IMR-90 (cell line): ENCODE measurements at regions not wholly inside any gene's neighbourhood (a gene's known extent, or its start where the extent isn't known, plus 50 kb on each side); places are given as distances from the start of the nearest gene placed in this dataset.

Experiments
- ATAC-seq: fragments of 200-7000 bp; cut with Tn5 transposase; 2 replicates; pipeline ENCODE4 v1.9.1; 2020; ENCODE audit warnings: low read depth, mild to moderate bottlenecking, moderate library complexity
- BruUV-seq: library from RNA; stranded (reverse); fragments of 400-500 nt; replicated peaks from 2 replicates; lab custom pipeline; 2021; lab: Mats Ljungman, UMichigan
- CTCF ChIA-PET: fragments of 300-600 bp; formaldehyde crosslinking; extraction: SDS; loops from one replicate; lab custom pipeline; 2021; ENCODE audit warnings: antibody characterized with exemption; lab: Yijun Ruan, JAX
- POLR2A ChIA-PET: fragments of 300-600 bp; sonication (Branson Sonifier 250); formaldehyde crosslinking; loops from one replicate; lab custom pipeline; 2022; ENCODE audit warnings: antibody characterized with exemption; ENCODE audit not compliant: unreplicated experiment; lab: Charles Lee
- DNase-seq: peaks from one replicate; pipeline ENCODE4 v3.0.0; 2013
- H2AFZ ChIP-seq: replicated peaks from 2 replicates; pipeline ENCODE3; 2013; ENCODE audit warnings: low read length, mild to moderate bottlenecking; ENCODE audit not compliant: poor library complexity
- H2AK5ac ChIP-seq: 2 replicates; pipeline ENCODE4 v1.6.1; 2013; ENCODE audit warnings: low read depth, low read length, inconsistent platforms
- H2AK9ac ChIP-seq: replicated peaks from 2 replicates; pipeline ENCODE3; 2013; ENCODE audit warnings: mild to moderate bottlenecking, low read depth, low read length, moderate library complexity; ENCODE audit not compliant: poor library complexity
- H2BK120ac ChIP-seq: 2 replicates; pipeline ENCODE4 v1.6.1; 2013; ENCODE audit warnings: low read depth, low read length, inconsistent platforms
- H2BK15ac ChIP-seq: 3 replicates; pipeline ENCODE4 v1.6.1; 2013; ENCODE audit warnings: low read depth, low read length, inconsistent platforms
- H2BK20ac ChIP-seq: 2 replicates; pipeline ENCODE4 v1.6.1; 2013; ENCODE audit warnings: low read depth, mild to moderate bottlenecking, inconsistent platforms, low read length, moderate library complexity
- H2BK5ac ChIP-seq: 2 replicates; pipeline ENCODE4 v1.6.1; 2013; ENCODE audit warnings: mild to moderate bottlenecking, low read depth, low read length, inconsistent platforms; ENCODE audit not compliant: poor library complexity, severe bottlenecking
- H3K14ac ChIP-seq: replicated peaks from 2 replicates; pipeline ENCODE4 v1.6.1; 2013; ENCODE audit warnings: low read depth, low read length, inconsistent platforms
- H3K18ac ChIP-seq: 2 replicates; pipeline ENCODE4 v1.6.1; 2013; ENCODE audit warnings: low read depth, low read length, control low read depth
- H3K23ac ChIP-seq: 2 replicates; pipeline ENCODE4 v1.6.1; 2013; ENCODE audit warnings: low read depth, low read length, inconsistent platforms
- H3K27ac ChIP-seq: 2 replicates; pipeline ENCODE4 v1.5.1; 2013; ENCODE audit warnings: mild to moderate bottlenecking, control low read depth, low read length; ENCODE audit not compliant: insufficient read depth
- H3K27me3 ChIP-seq: 2 replicates; pipeline ENCODE4 v1.6.1; 2013; ENCODE audit warnings: low read length; ENCODE audit not compliant: control insufficient read depth, insufficient read depth
- H3K36me3 ChIP-seq: 2 replicates; pipeline ENCODE4 v1.6.1; 2013; ENCODE audit warnings: low read length, mixed read lengths; ENCODE audit not compliant: control insufficient read depth, insufficient read depth
- H3K4ac ChIP-seq: 2 replicates; pipeline ENCODE4 v1.6.1; 2013; ENCODE audit warnings: low read depth, low read length, inconsistent platforms
- H3K4me1 ChIP-seq: 2 replicates; pipeline ENCODE4 v1.6.1; 2013; ENCODE audit warnings: low read length, mixed read lengths; ENCODE audit not compliant: control insufficient read depth, insufficient read depth
- H3K4me2 ChIP-seq: 2 replicates; pipeline ENCODE4 v1.6.1; 2013; ENCODE audit warnings: low read depth, mild to moderate bottlenecking, control low read depth, low read length, moderate library complexity
- H3K4me3 ChIP-seq: 2 replicates; pipeline ENCODE4 v1.5.1; 2013; ENCODE audit warnings: low read depth, mild to moderate bottlenecking, control low read depth, low read length, moderate library complexity; ENCODE audit not compliant: insufficient read depth
- H3K56ac ChIP-seq: 2 replicates; pipeline ENCODE4 v1.6.1; 2013; ENCODE audit warnings: low read length, inconsistent platforms; ENCODE audit not compliant: insufficient read depth; ENCODE audit errors: extremely low read depth
- H3K79me1 ChIP-seq, 2 experiments: 2 replicates each; pipeline ENCODE4 v1.6.1; 2013; ENCODE audit warnings: low read length in 2 of 2, inconsistent platforms in 1 of 2, low read depth in 1 of 2
- H3K9ac ChIP-seq: 2 replicates; pipeline ENCODE4 v1.6.1; 2013; ENCODE audit warnings: low read depth, low read length, control low read depth
- H3K9me1 ChIP-seq: 2 replicates; pipeline ENCODE4 v1.6.1; 2013; ENCODE audit warnings: low read length, inconsistent platforms; ENCODE audit not compliant: insufficient read depth
- H3K9me3 ChIP-seq: 2 replicates; pipeline ENCODE4 v1.6.1; 2013; ENCODE audit warnings: low read length; ENCODE audit not compliant: control insufficient read depth, insufficient read depth
- H4K20me1 ChIP-seq: 2 replicates; pipeline ENCODE4 v1.6.1; 2013; ENCODE audit warnings: low read length, inconsistent platforms; ENCODE audit not compliant: insufficient read depth
- H4K5ac ChIP-seq: 2 replicates; pipeline ENCODE4 v1.6.1; 2013; ENCODE audit warnings: mild to moderate bottlenecking, low read depth, low read length, control low read depth
- H4K8ac ChIP-seq, 2 experiments: 2 replicates each; pipeline ENCODE4 v1.6.1; 2013; ENCODE audit warnings: low read depth in 2 of 2, low read length in 2 of 2, control low read depth in 1 of 2, inconsistent platforms in 1 of 2
- H4K91ac ChIP-seq: 2 replicates; pipeline ENCODE4 v1.6.1; 2013; ENCODE audit warnings: low read depth, low read length, inconsistent platforms; ENCODE audit not compliant: insufficient read depth
- BHLHE40 ChIP-seq: fragments of 150-350 bp; IDR thresholded peaks from 2 replicates; pipeline ENCODE4 v1.6.1; 2016; ENCODE audit warnings: mild to moderate bottlenecking, low read depth, low read length
- MAFK ChIP-seq: IDR thresholded peaks from 2 replicates; pipeline ENCODE4 v1.6.1; 2012; ENCODE audit warnings: low read depth, low read length, improper control_type of control experiment
- MAZ ChIP-seq: IDR thresholded peaks from 2 replicates; pipeline ENCODE4 v1.6.1; 2012; ENCODE audit warnings: low read depth, mild to moderate bottlenecking, low read length, improper control_type of control experiment, moderate library complexity, borderline replicate concordance
- RAD21 ChIP-seq: IDR thresholded peaks from 2 replicates; pipeline ENCODE4 v1.6.1; 2012; ENCODE audit warnings: low read length, improper control_type of control experiment
- WGBS, 2 experiments: methylation state at CpG; one replicate each; pipeline versions ENCODE4 v1.1.5 to v1.1.7; 2013; ENCODE audit warnings: missing lambda C conversion rate in 2 of 2; ENCODE audit not compliant: insufficient read length in 1 of 2; ENCODE audit errors: extremely low coverage in 2 of 2; 5-methylcytosine and 5-hydroxymethylcytosine counted together
- dilution Hi-C: fragments of 300-500 bp; cut with HindIII; formaldehyde crosslinking; loops from one replicate; pipeline ENCODE4 v1.14.3; 2018; ENCODE audit warnings: low sequenced_read_pairs; ENCODE audit not compliant: unreplicated experiment
- in situ Hi-C: fragments of 300-500 bp; cut with MboI; formaldehyde crosslinking; loops from 3 replicates; pipeline ENCODE4 v1.14.3; 2019; ENCODE audit warnings: low sequenced_read_pairs, inconsistent platforms, mixed read lengths
- intact Hi-C: fragments of 100-400 bp; cut with micrococcal nuclease; formaldehyde crosslinking; loops from 2 replicates; pipeline ENCODE4 v1.10.0; 2022

DNA sequence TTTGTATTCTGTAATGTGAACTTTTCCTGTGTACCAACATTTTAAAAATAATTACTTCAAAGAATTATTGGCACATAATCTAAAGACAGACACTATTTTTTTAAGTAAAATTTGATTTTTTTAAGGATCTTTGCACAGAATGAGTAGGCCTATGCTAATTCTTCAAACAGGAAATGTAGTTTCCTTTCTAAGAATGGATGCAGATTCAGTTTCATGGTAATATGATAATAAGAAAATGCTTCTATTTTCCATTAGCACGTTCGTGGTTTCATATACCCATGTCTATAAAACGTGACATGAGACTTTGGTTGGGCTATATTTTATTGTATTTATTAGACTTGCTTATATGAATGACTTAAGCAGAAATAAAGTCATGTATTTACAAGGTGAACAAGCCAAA is 191.8 kb upstream of the RBBP8 start:
- Histone ChIP-seq H2AK9ac (no peak overlapping the region), H3K27ac (no peak overlapping the region), H2BK20ac (no peak overlapping the region), H3K14ac (no peak overlapping the region), H2BK15ac (no peak overlapping the region), H3K56ac (no peak overlapping the region), H3K79me1 (no peaks in the 10 kb centered on the region), H3K27me3 (no peaks in the 10 kb centered on the region), H3K9me3 (no peaks in the 10 kb centered on the region), H4K5ac (no peak overlapping the region), H4K91ac (no peak overlapping the region), H3K9ac (no peak overlapping the region), H2AK5ac (no peak overlapping the region), H3K23ac (no peak overlapping the region), H4K20me1 (no peaks in the 10 kb centered on the region), H3K4me1 (no peaks in the 10 kb centered on the region), H3K36me3 (no peaks in the 10 kb centered on the region), H4K8ac (no peak overlapping the region), H3K4me2 (no peak overlapping the region), H3K4me3 (no peak overlapping the region), H3K18ac (no peak overlapping the region), H2BK120ac (no peak overlapping the region), H2AFZ (no peak overlapping the region), H3K9me1 (no peaks in the 10 kb centered on the region), H2BK5ac (no peak overlapping the region), H3K4ac (no peak overlapping the region)
- WGBS, 2 experiments = no CpG with 5 or more reads among the region's 3 CpGs
- in situ Hi-C loops = no loop called here
- dilution Hi-C loops = no loop called here
- intact Hi-C loops = no loop called here
- no peak for ATAC-seq
- ChIA-PET CTCF (no interaction called here), POLR2A (no interaction called here)
- no peak for DNase-seq
- TF ChIP-seq MAZ (no peak), MAFK (no peak), BHLHE40 (no peak), RAD21 (no peak)
- no TSS peak for BruUV-seq
